GM12864 (cell line): ENCODE measurements at regions not wholly inside any gene's neighbourhood (a gene's known extent, or its start where the extent isn't known, plus 50 kb on each side); places are given as distances from the start of the nearest gene placed in this dataset.
"Not testable (repeated sequence)": the region's sequence is repeated elsewhere in the genome, so short reads cannot be mapped to it uniquely, and the experiment has no call there.

Experiments used
- DNase-seq: peaks from one replicate; pipeline ENCODE4 v3.0.0-alpha.2; 2011; ENCODE audit warnings: low read depth
- H3K4me3 ChIP-seq: 2 replicates; pipeline ENCODE4 v1.5.1; 2011; ENCODE audit warnings: mild to moderate bottlenecking, low read depth, low read length, control low read depth
- CTCF ChIP-seq: IDR thresholded peaks from 2 replicates; pipeline ENCODE4 v1.5.1; 2011; ENCODE audit warnings: low read depth, mild to moderate bottlenecking, moderate library complexity, low read length, control low read depth, inconsistent platforms; ENCODE audit errors: missing control alignments

- H3K4me3 ChIP-seq, result no peak overlapping the region
- TF ChIP-seq CTCF, result no peak
- peak; percentile 7 for DNase-seq
Observed at GRCh38 chr4:147139455-147140198, 194.0 kb upstream of the TTC29 start.

- no peak for DNase-seq
Observed at GRCh38 chr4:147151763-147152162, 206.1 kb upstream of the TTC29 start.

GRCh38 chr4:147157860-147158701 is 212.4 kb upstream of the TTC29 start:
- TF ChIP-seq CTCF, result no peak
- DNase-seq, result no peak
- no peak overlapping the region for H3K4me3 ChIP-seq

More at GRCh38 chr4:147151763-147152162, 206.1 kb upstream of the TTC29 start:
- no peak for TF ChIP-seq CTCF
- no peak overlapping the region for H3K4me3 ChIP-seq

- TF ChIP-seq CTCF, result peak; percentile 80
- no peak overlapping the region for H3K4me3 ChIP-seq
- DNase-seq, result peak; percentile 3
Observed at GRCh38 chr4:147160908-147161513, 215.3 kb upstream of the TTC29 start.

GRCh38 chr4:147163311-147163710 is 217.6 kb upstream of the TTC29 start:
- H3K4me3 ChIP-seq, result no peak overlapping the region
- TF ChIP-seq CTCF, result no peak

GRCh38 chr4:147168200-147168599 is 222.5 kb upstream of the TTC29 start:
- H3K4me3 ChIP-seq, DNase-seq: not testable (repeated sequence)

More at GRCh38 chr4:147163311-147163710, 217.6 kb upstream of the TTC29 start:
- no peak for DNase-seq

GRCh38 chr4:147173322-147173721 is 227.7 kb upstream of the TTC29 start:
- H3K4me3 ChIP-seq, result no peak overlapping the region
- DNase-seq, result no peak
- TF ChIP-seq CTCF, result no peak
